A673 (cell line): ENCODE measurements at regions not wholly inside any gene's neighbourhood (a gene's known extent, or its start where the extent isn't known, plus 50 kb on each side); places are given as distances from the start of the nearest gene placed in this dataset.
"Not testable (repeated sequence)": the region's sequence is repeated elsewhere in the genome, so short reads cannot be mapped to it uniquely, and the experiment has no call there.

ENCODE experiments used
- BruUV-seq: library from RNA; stranded (reverse); fragments of 400-500 nt; replicated peaks from 2 replicates; lab custom pipeline; 2021; lab: Mats Ljungman, UMichigan
- CTCF ChIA-PET: fragments of 300-600 bp; sonication (Branson Sonifier 250); formaldehyde crosslinking; loops from one replicate; lab custom pipeline; 2022; ENCODE audit warnings: antibody characterized with exemption; lab: Charles Lee
- POLR2A ChIA-PET: fragments of 300-600 bp; sonication (Branson Sonifier 250); formaldehyde crosslinking; loops from one replicate; lab custom pipeline; 2022; ENCODE audit warnings: antibody characterized with exemption; ENCODE audit not compliant: low non-redundant PET; lab: Charles Lee
- DNase-seq: peaks from one replicate; pipeline ENCODE4 v3.0.0-alpha.2; 2015; ENCODE audit warnings: low spot score
- H3K27ac ChIP-seq: fragments of 200-600 bp; sonication (generic); 2 replicates; pipeline ENCODE4 v1.5.1; 2016; ENCODE audit warnings: mixed run types, low read depth, mild to moderate bottlenecking, mixed read lengths, antibody characterized with exemption, low read length; ENCODE audit not compliant: poor library complexity, severe bottlenecking
- H3K27me3 ChIP-seq: fragments of 200-600 bp; sonication (generic); replicated peaks from 2 replicates; pipeline ENCODE4 v1.6.1; 2017; ENCODE audit warnings: mixed run types, low read depth, mild to moderate bottlenecking, mixed read lengths, antibody characterized with exemption, low read length; ENCODE audit not compliant: insufficient read depth, poor library complexity
- H3K36me3 ChIP-seq: fragments of 200-600 bp; sonication (generic); 2 replicates; pipeline ENCODE4 v1.6.1; 2016; ENCODE audit warnings: mixed run types, mild to moderate bottlenecking, mixed read lengths, antibody characterized with exemption, low read length; ENCODE audit not compliant: insufficient read depth, poor library complexity, severe bottlenecking
- H3K4me1 ChIP-seq: fragments of 200-600 bp; sonication (generic); 2 replicates; pipeline ENCODE4 v1.6.1; 2017; ENCODE audit warnings: mixed run types, mild to moderate bottlenecking, mixed read lengths, antibody characterized with exemption, low read length; ENCODE audit not compliant: insufficient read depth, poor library complexity, severe bottlenecking
- H3K4me3 ChIP-seq: fragments of 200-600 bp; sonication (generic); 2 replicates; pipeline ENCODE4 v1.5.1; 2016; ENCODE audit warnings: low read depth, mixed run types, mild to moderate bottlenecking, mixed read lengths, low read length; ENCODE audit not compliant: poor library complexity, severe bottlenecking
- H3K9me3 ChIP-seq: fragments of 200-600 bp; sonication (generic); 2 replicates; pipeline ENCODE4 v1.6.1; 2016; ENCODE audit warnings: mixed run types, low read depth, mild to moderate bottlenecking, mixed read lengths, antibody characterized with exemption, low read length; ENCODE audit not compliant: poor library complexity, severe bottlenecking
- CTCF ChIP-seq: fragments of 300-800, 200-600 bp; sonication (generic); conservative IDR thresholded peaks from 2 replicates; pipeline ENCODE4 v1.5.1; 2017; ENCODE audit warnings: low read depth, mild to moderate bottlenecking, antibody characterized with exemption, low read length, moderate library complexity, mixed read lengths
- EZH2 ChIP-seq: fragments of 200-600 bp; sonication (generic); IDR thresholded peaks from 2 replicates; pipeline ENCODE4 v1.6.1; 2017; ENCODE audit warnings: borderline replicate concordance, low read depth, mild to moderate bottlenecking, mixed read lengths, antibody characterized with exemption, low read length; ENCODE audit not compliant: poor library complexity, severe bottlenecking
- intact Hi-C: fragments of 100-400 bp; cut with micrococcal nuclease; formaldehyde crosslinking; loops from one replicate; pipeline ENCODE4 v1.10.0; 2022; ENCODE audit not compliant: unreplicated experiment

- POLR2A ChIA-PET, H3K9me3 ChIP-seq, DNase-seq, H3K36me3 ChIP-seq, H3K27ac ChIP-seq, BruUV-seq, H3K4me3 ChIP-seq, CTCF ChIA-PET, H3K27me3 ChIP-seq, H3K4me1 ChIP-seq: not testable (repeated sequence)
- intact Hi-C loops: loop anchor here (10.0 kb wide), 1 partner anchor 431 kb away; no protein-coding TSS in a partner anchor
Observed at GRCh38 chr3:185306286-185306685, 52.4 kb upstream of the EHHADH start.

- intact Hi-C loops: loop anchor here (10.0 kb wide), 1 partner anchor 432 kb away; no protein-coding TSS in a partner anchor
- Histone ChIP-seq H3K27ac (no peak overlapping the region), H3K4me3 (no peak overlapping the region), H3K27me3 (no peaks in the 10 kb centered on the region), H3K4me1 (no peaks in the 10 kb centered on the region), H3K9me3 (no peaks in the 10 kb centered on the region), H3K36me3 (no peaks in the 10 kb centered on the region)
- BruUV-seq: no TSS peak
- no peak for DNase-seq
- TF ChIP-seq EZH2 (no peak), CTCF (no peak)
- POLR2A ChIA-PET: no interaction called here
- CTCF ChIA-PET: interaction anchor here (0.6 kb wide), 1 partner anchor 52 kb away, joined by 3 read pairs; no protein-coding TSS in a partner anchor
Observed at GRCh38 chr3:185306847-185307246, 53.0 kb upstream of the EHHADH start.

GRCh38 chr3:185308126-185308754 lies 54.4 kb upstream of the EHHADH start:
- no peaks in the 10 kb centered on the region for H3K4me1 ChIP-seq
- no TSS peak for BruUV-seq
- intact Hi-C loops: loop anchor here (10.0 kb wide), 1 partner anchor 433 kb away; no protein-coding TSS in a partner anchor
- ChIA-PET POLR2A (no interaction called here), CTCF (interaction anchor here (1.0 kb wide), 1 partner anchor 747 kb away, joined by 4 read pairs; the partner anchor contains the start of gene EPHB3)
- H3K27me3 ChIP-seq: no peaks in the 10 kb centered on the region
- H3K27ac ChIP-seq: no peak overlapping the region
- TF ChIP-seq CTCF (peak; percentile 72), EZH2 (no peak)
- no peaks in the 10 kb centered on the region for H3K9me3 ChIP-seq
- DNase-seq: peak; percentile 84
- no peaks in the 10 kb centered on the region for H3K36me3 ChIP-seq
- H3K4me3 ChIP-seq: no peak overlapping the region
